ENCODE measurements at regions not wholly inside any gene's neighbourhood (a gene's known extent, or its start where the extent isn't known, plus 50 kb on each side); places are given as distances from the start of the nearest gene placed in this dataset.

- no peaks in the 10 kb centered on the region for H3K36me3 ChIP-seq (ENCODE audit: control insufficient read depth, insufficient read depth, low read length)
- no peaks in the 10 kb centered on the region for H3K27me3 ChIP-seq (ENCODE audit: control insufficient read depth, insufficient read depth, low read length)
- DNase-seq (ENCODE audit: low read depth) = no peak
- H3K4me3 ChIP-seq (ENCODE audit: low read depth, low read length) = no peak overlapping the region
- no peak for TF ChIP-seq CTCF (IDR thresholded peaks at IDR 0.05; ENCODE audit: insufficient read depth, low read depth, low read length)
- CTCF ChIA-PET = interaction anchor here (0.7 to 2.4 kb wide), 8 partner anchors 10 to 952 kb away, joined by 3 to 12 read pairs (median 4); no protein-coding TSS in a partner anchor
- POLR2A ChIA-PET = no interaction called here
Measured at GRCh38 chr9:88596376-88596775, 61.4 kb downstream of the NXNL2 start.

GRCh38 chr9:88604836-88605511 lies 70.0 kb downstream of the NXNL2 start:
- POLR2A ChIA-PET = interaction anchor here (0.6 kb wide), 1 partner anchor 704 kb away, joined by 16 read pairs; no protein-coding TSS in a partner anchor
- Histone ChIP-seq H3K36me3 (ENCODE audit: control insufficient read depth, insufficient read depth, low read length) (no peaks in the 10 kb centered on the region), H3K4me3 (ENCODE audit: low read depth, low read length) (no peak overlapping the region), H3K27me3 (ENCODE audit: control insufficient read depth, insufficient read depth, low read length) (no peaks in the 10 kb centered on the region)
- CTCF ChIA-PET = interaction anchor here (0.8 to 1.1 kb wide), 2 partner anchors 19 to 395 kb away, joined by 3 to 4 read pairs; no protein-coding TSS in a partner anchor
- no peak for TF ChIP-seq CTCF (IDR thresholded peaks at IDR 0.05; ENCODE audit: insufficient read depth, low read depth, low read length)
- DNase-seq (ENCODE audit: low read depth) = no peak

GRCh38 chr9:88605512-88606362 lies 70.8 kb downstream of the NXNL2 start:
- DNase-seq (ENCODE audit: low read depth) = no peak
- CTCF ChIA-PET = interaction anchor here (1.1 kb wide), 1 partner anchor 19 kb away, joined by 3 read pairs; no protein-coding TSS in a partner anchor
- POLR2A ChIA-PET = interaction anchor here (0.6 kb wide), 1 partner anchor 703 kb away, joined by 16 read pairs; no protein-coding TSS in a partner anchor

GRCh38 chr9:88614359-88614758 lies 79.4 kb downstream of the NXNL2 start:
- POLR2A ChIA-PET = no interaction called here
- TF ChIP-seq CTCF (IDR thresholded peaks at IDR 0.05; ENCODE audit: insufficient read depth, low read depth, low read length) = no peak
- Histone ChIP-seq H3K4me3 (ENCODE audit: low read depth, low read length) (no peak overlapping the region), H3K27me3 (ENCODE audit: control insufficient read depth, insufficient read depth, low read length) (no peaks in the 10 kb centered on the region), H3K36me3 (ENCODE audit: control insufficient read depth, insufficient read depth, low read length) (no peaks in the 10 kb centered on the region)
- no peak for DNase-seq (ENCODE audit: low read depth)
- CTCF ChIA-PET = no interaction called here

More at GRCh38 chr9:88605512-88606362, 70.8 kb downstream of the NXNL2 start:
- Histone ChIP-seq H3K36me3 (ENCODE audit: control insufficient read depth, insufficient read depth, low read length) (no peaks in the 10 kb centered on the region), H3K4me3 (ENCODE audit: low read depth, low read length) (no peak overlapping the region), H3K27me3 (ENCODE audit: control insufficient read depth, insufficient read depth, low read length) (no peaks in the 10 kb centered on the region)
- TF ChIP-seq CTCF (IDR thresholded peaks at IDR 0.05; ENCODE audit: insufficient read depth, low read depth, low read length) = no peak

GRCh38 chr9:88623698-88624097 lies 88.7 kb downstream of the NXNL2 start:
- ChIA-PET CTCF (no interaction called here), POLR2A (no interaction called here)
- DNase-seq (ENCODE audit: low read depth) = no peak
- no peak for TF ChIP-seq CTCF (IDR thresholded peaks at IDR 0.05; ENCODE audit: insufficient read depth, low read depth, low read length)
- no peak overlapping the region for H3K4me3 ChIP-seq (ENCODE audit: low read depth, low read length)
- no peaks in the 10 kb centered on the region for H3K27me3 ChIP-seq (ENCODE audit: control insufficient read depth, insufficient read depth, low read length)
- H3K36me3 ChIP-seq (ENCODE audit: control insufficient read depth, insufficient read depth, low read length) = no peaks in the 10 kb centered on the region

All from BJ (cell line).